A549 (cell line): ENCODE measurements at regions not wholly inside any gene's neighbourhood (a gene's known extent, or its start where the extent isn't known, plus 50 kb on each side); places are given as distances from the start of the nearest gene placed in this dataset.
"Not testable (repeated sequence)": the region's sequence is repeated elsewhere in the genome, so short reads cannot be mapped to it uniquely, and the experiment has no call there.

Experiments used
- POLR2A ChIP-seq: IDR thresholded peaks from 2 replicates; pipeline ENCODE4 v1.6.1; 2012; ENCODE audit warnings: mild to moderate bottlenecking, low read length
- TF ChIP-seq, protein P1 (sequence below): fragments of >200 bp; sonication (Bioruptor Twin); formaldehyde crosslinking; IDR thresholded peaks from 3 replicates; pipeline ENCODE4 v1.5.1; 2016

DNA sequence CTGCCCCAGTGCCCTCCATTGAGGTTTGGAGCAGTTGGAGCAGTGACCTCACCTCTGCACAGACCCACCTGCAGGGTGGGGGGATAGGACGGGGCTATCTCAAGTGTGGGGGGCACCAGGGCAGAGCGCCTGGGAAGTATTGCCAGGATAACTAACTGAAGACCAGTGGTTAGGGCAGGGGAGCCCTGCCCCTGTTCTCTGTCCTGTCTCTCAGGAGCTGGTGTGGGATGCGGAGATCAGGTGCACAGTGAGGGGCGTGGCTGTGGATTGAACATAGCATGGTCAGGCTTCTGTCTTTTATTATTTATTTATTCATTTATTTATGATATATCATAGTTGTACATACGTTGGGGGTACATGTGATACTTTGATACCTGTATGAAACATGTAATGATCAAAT lies 256.6 kb downstream of the GADD45G start:
- TF ChIP-seq, protein P1, sequence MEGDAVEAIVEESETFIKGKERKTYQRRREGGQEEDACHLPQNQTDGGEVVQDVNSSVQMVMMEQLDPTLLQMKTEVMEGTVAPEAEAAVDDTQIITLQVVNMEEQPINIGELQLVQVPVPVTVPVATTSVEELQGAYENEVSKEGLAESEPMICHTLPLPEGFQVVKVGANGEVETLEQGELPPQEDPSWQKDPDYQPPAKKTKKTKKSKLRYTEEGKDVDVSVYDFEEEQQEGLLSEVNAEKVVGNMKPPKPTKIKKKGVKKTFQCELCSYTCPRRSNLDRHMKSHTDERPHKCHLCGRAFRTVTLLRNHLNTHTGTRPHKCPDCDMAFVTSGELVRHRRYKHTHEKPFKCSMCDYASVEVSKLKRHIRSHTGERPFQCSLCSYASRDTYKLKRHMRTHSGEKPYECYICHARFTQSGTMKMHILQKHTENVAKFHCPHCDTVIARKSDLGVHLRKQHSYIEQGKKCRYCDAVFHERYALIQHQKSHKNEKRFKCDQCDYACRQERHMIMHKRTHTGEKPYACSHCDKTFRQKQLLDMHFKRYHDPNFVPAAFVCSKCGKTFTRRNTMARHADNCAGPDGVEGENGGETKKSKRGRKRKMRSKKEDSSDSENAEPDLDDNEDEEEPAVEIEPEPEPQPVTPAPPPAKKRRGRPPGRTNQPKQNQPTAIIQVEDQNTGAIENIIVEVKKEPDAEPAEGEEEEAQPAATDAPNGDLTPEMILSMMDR: not testable (repeated sequence)
- TF ChIP-seq POLR2A: not testable (repeated sequence)
